ENCODE measurements at regions not wholly inside any gene's neighbourhood (a gene's known extent, or its start where the extent isn't known, plus 50 kb on each side); places are given as distances from the start of the nearest gene placed in this dataset.

DNA sequence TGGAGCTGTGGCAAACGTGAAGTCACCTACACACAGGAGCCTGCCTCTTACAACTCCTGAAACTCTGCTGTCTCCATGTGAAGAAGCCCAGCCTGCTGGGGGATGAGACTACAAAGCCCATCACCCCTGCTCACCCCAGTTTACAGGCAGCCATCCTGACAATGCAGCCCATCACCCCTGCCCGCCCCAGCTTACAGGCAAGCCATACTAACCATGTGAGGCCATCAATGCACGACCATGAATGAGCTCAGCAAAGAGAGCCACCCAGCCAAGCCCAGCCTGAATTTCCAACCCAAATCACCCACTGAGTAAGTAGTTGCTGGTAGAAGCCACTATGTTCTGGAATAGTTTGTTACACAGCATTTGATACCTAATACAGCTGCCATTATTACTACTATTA lies 185.4 kb upstream of the NSMCE3 start:
- DNase-seq (ENCODE audit: low read depth) = no peak

DNA sequence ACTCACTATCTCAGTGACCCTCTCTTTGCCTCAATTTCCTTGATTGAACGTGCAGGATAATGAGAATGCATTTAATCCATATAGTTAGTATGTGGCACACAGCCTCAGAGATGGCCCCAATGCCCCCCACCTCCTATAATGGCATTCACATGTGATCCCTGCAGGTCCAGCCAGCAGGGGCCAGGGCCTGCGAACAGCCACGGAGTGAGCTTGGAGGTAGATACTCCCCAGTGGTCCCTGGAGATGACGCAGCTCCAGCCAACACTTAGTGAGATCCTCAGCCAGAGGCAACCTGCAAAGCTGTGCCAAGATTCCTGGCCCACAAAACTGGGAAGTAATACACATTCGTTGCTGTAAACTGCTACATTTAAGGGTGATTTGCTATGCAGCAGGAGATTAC lies 184.9 kb upstream of the NSMCE3 start:
- DNase-seq (ENCODE audit: low read depth) = no peak

DNA sequence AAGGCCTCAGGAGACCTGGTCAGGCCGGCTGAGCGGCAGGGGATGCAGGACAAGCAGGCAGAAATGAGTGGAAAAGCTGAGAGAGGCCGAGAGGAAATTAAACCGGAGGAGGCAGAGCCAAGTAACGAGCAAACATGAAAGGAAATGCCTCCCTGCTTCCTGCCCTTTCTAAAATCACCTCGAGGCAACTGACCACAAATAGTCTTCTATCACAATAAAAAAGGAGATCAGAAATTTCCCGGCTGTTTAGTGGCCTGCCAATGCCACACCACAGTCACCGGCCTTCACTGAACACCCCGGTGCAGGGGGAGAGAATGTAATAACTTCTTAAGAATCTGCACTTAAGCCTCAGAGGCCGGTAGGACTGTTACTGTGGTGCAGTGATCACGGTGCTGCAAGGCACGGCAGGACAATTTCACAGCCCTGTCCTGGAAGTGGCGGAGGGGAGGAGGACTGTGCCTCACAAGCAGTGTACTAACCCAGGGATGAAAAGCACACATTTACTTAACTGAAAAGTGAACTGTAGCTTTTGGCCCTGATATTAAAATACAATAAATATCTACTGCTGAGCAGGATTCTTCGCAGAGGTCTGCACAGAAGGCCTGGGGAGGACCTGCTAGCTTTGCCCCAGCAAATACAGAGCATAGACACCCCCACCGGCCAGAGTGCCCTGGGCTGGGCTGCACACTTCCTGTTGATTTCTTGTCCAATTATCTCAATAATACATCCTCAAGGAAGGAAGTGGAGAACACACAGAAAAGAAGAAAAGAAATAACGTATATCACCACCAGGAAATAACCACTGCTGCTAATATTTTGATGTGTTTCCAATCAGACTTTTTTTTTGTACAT lies 183.5 kb upstream of the NSMCE3 start:
- DNase-seq (ENCODE audit: low read depth) = no peak

GRCh38 chr15:29451201-29451781 lies 181.7 kb upstream of the NSMCE3 start:
- DNase-seq (ENCODE audit: low read depth) = peak; percentile 8

- no peak for DNase-seq (ENCODE audit: low read depth)
Observed at GRCh38 chr15:29449136-29449535, 179.5 kb upstream of the NSMCE3 start.

- DNase-seq (ENCODE audit: low read depth) = no peak
Observed at GRCh38 chr15:29448320-29448719, 178.7 kb upstream of the NSMCE3 start.

- no peak for DNase-seq (ENCODE audit: low read depth)
Observed at GRCh38 chr15:29446480-29446879, 176.9 kb upstream of the NSMCE3 start.

DNA sequence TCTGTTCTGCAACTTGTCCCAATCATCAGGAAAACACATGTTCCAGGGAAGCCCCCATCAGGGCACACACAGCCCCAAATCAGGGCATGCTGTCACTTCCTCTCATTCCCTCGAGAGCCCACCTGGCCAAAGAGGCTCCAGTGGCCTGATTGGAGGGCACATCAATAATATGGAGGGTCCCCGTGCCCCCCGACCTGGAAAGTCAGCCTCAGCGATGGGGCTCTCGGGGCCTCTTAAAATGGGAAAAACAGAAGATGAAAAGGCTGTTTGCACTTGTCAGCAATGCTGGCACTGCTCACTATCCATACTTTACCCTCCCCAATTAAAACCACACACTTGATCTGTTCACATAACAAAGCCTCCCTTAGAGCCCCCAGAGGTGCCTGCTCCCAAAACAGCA lies 172.9 kb upstream of the NSMCE3 start:
- DNase-seq (ENCODE audit: low read depth) = no peak

- DNase-seq (ENCODE audit: low read depth) = no peak
Observed at GRCh38 chr15:29440541-29440940, 170.9 kb upstream of the NSMCE3 start.

DNA sequence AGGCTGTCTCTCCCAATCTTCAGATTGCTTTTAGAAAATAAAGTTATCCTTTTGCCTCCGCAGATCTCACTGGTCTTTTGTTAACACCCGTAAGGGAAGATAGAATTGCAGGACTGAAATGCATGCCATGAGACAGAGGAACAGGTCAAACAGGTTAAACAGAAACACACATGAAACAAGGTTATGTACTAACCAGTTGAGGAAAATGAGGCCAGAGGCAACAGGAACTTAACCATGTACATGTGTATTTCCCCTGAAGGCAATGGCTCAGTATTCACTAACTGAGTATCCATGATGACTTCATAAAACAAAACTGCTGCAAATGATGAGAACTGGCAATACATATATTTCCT lies 169.1 kb upstream of the NSMCE3 start:
- no peak for DNase-seq (ENCODE audit: low read depth)

- no peak for DNase-seq (ENCODE audit: low read depth)
Observed at GRCh38 chr15:29437888-29438702, 168.5 kb upstream of the NSMCE3 start.

- DNase-seq (ENCODE audit: low read depth) = no peak
Observed at GRCh38 chr15:29435811-29436210, 166.2 kb upstream of the NSMCE3 start.

- DNase-seq (ENCODE audit: low read depth) = no peak
Observed at GRCh38 chr15:29434280-29434679, 164.7 kb upstream of the NSMCE3 start.

- no peak for DNase-seq (ENCODE audit: low read depth)
Observed at GRCh38 chr15:29433507-29434248, 164.1 kb upstream of the NSMCE3 start.

GRCh38 chr15:29433050-29433318 lies 163.4 kb upstream of the NSMCE3 start:
- no peak for DNase-seq (ENCODE audit: low read depth)

DNA sequence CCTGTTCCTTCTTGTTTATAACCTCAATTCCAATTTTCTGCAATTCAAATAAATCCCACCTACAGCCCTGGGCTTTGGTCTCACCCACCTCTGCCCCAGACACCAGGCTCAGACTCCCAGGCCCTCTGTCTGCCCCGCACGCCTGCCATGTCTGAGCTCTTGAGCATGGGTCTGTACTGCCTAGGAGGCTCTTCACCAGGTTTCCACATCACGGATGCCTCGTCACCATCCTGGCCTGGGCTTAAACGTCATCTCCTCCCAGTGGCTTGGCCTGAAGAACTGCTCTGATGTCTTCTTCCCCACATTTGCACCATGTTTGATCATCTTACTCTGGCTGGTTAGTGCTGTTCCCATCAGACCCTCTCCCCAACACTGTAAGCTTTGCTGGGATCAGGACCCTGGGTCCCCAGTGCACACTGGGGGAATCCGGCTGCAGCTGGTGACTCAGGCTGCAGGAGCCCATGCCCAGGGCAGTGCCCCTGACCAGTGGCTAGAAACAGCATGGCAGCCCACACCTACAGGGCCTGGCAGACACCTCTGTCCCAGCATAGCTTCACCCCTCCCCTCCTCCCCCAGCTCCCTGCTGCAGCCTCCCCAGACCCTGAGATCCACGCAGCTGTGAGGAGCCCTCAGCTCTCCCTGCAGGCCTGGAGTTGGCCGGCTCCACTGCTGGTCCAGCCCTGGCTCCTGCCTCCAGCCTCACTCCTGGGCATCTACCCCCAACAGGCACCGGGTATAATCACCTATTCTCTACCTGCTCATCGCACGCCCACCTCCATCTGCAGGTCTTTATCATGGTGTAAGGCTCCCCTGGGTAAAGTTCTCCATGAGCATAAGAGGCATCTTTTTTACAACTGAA lies 162.8 kb upstream of the NSMCE3 start:
- no peak for DNase-seq (ENCODE audit: low read depth)

DNA sequence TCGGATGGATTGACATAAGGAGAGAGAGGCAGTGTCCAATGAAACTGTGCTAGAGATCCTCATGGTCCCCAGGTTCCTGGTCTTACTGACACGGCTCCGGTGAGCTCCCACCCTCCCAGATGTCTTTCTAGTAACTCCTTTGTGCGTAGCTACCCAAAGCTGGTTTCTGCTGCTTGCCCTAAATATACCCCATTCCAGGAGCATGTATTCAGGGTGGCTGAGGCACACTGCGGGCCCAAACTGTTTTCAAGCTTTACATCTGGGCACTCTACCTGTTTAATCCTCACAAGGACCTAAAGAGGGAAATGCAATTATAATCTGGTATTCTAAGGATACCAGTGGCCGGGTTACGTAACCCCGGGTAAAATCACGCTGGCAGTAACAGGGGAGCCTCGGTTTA lies 161.2 kb upstream of the NSMCE3 start:
- no peak for DNase-seq (ENCODE audit: low read depth)

GRCh38 chr15:29430124-29430523 lies 160.5 kb upstream of the NSMCE3 start:
- DNase-seq (ENCODE audit: low read depth) = no peak

GRCh38 chr15:29429584-29429983 lies 160.0 kb upstream of the NSMCE3 start:
- DNase-seq (ENCODE audit: low read depth) = no peak

- no peak for DNase-seq (ENCODE audit: low read depth)
Observed at GRCh38 chr15:29428925-29429573, 159.4 kb upstream of the NSMCE3 start.

GRCh38 chr15:29425864-29426263 lies 156.2 kb upstream of the NSMCE3 start:
- no peak for DNase-seq (ENCODE audit: low read depth)

Data from ELR (cell line).